GM12891 (cell line): ENCODE measurements at regions not wholly inside any gene's neighbourhood (a gene's known extent, or its start where the extent isn't known, plus 50 kb on each side); places are given as distances from the start of the nearest gene placed in this dataset.

Source experiments
- DNase-seq: peaks from one replicate; pipeline ENCODE4 v3.0.0; 2011; ENCODE audit warnings: low spot score; ENCODE audit not compliant: insufficient read length
- FAIRE-seq: peaks from 2 replicates; lab custom pipeline; 2011; peaks lifted over from hg19 to GRCh38; lab: Jason Lieb, UNC
- PAX5 ChIP-seq: IDR thresholded peaks from 2 replicates; pipeline ENCODE4 v1.6.1; 2011; ENCODE audit warnings: low read length, moderate library complexity, mild to moderate bottlenecking; ENCODE audit not compliant: insufficient read depth, severe bottlenecking
- POLR2A ChIP-seq: IDR thresholded peaks from 2 replicates; pipeline ENCODE4 v1.6.1; 2011; ENCODE audit warnings: low read depth, low read length, control low read depth
- POLR2AphosphoS5 ChIP-seq: IDR thresholded peaks from 2 replicates; pipeline ENCODE4 v1.6.1; 2011; ENCODE audit warnings: low read depth, low read length, control low read depth
- POU2F2 ChIP-seq: IDR thresholded peaks from 2 replicates; pipeline ENCODE4 v1.6.1; 2011; ENCODE audit warnings: low read depth, mild to moderate bottlenecking, control low read depth, low read length, moderate library complexity
- SPI1 ChIP-seq: IDR thresholded peaks from 2 replicates; pipeline ENCODE4 v1.6.1; 2011; ENCODE audit warnings: low read depth, low read length, control low read depth
- TAF1 ChIP-seq: IDR thresholded peaks from 2 replicates; pipeline ENCODE4 v1.6.1; 2011; ENCODE audit warnings: low read depth, low read length, control low read depth

GRCh38 chr18:10113121-10114022 is 199.6 kb downstream of the VAPA start:
- DNase-seq (no peak), FAIRE-seq (no peak)
- TF ChIP-seq TAF1 = no peak
- no peak for TF ChIP-seq POU2F2
- TF ChIP-seq SPI1 = no peak
- no peak for TF ChIP-seq POLR2A
- TF ChIP-seq PAX5 = no peak
- TF ChIP-seq POLR2AphosphoS5 = no peak

- TF ChIP-seq POLR2A (no peak), SPI1 (no peak), TAF1 (no peak), POU2F2 (no peak), POLR2AphosphoS5 (no peak), PAX5 (no peak)
- DNase-seq = no peak
- no peak for FAIRE-seq
Measured at GRCh38 chr18:10114717-10115463, 201.1 kb downstream of the VAPA start.

- DNase-seq (no peak), FAIRE-seq (no peak)
- TF ChIP-seq POLR2AphosphoS5 = no peak
- TF ChIP-seq PAX5 = no peak
- no peak for TF ChIP-seq POU2F2
- TF ChIP-seq SPI1 = no peak
- TF ChIP-seq TAF1 = no peak
- no peak for TF ChIP-seq POLR2A
Measured at GRCh38 chr18:10116574-10116973, 202.8 kb downstream of the VAPA start.

GRCh38 chr18:10119528-10119927 is 205.7 kb downstream of the VAPA start:
- FAIRE-seq (no peak), DNase-seq (no peak)
- TF ChIP-seq POU2F2 = no peak
- TF ChIP-seq POLR2AphosphoS5 = no peak
- no peak for TF ChIP-seq PAX5
- TF ChIP-seq TAF1 = no peak
- no peak for TF ChIP-seq POLR2A

GRCh38 chr18:10119991-10120390 is 206.2 kb downstream of the VAPA start:
- DNase-seq (no peak), FAIRE-seq (no peak)
- TF ChIP-seq POLR2AphosphoS5 (no peak), TAF1 (no peak), POLR2A (no peak), PAX5 (no peak), POU2F2 (no peak), SPI1 (no peak)

GRCh38 chr18:10120622-10121021 is 206.8 kb downstream of the VAPA start:
- FAIRE-seq = no peak
- TF ChIP-seq POU2F2 (no peak), SPI1 (no peak), POLR2AphosphoS5 (no peak), PAX5 (no peak), POLR2A (no peak), TAF1 (no peak)
- DNase-seq = no peak

GRCh38 chr18:10121028-10121427 is 207.2 kb downstream of the VAPA start:
- TF ChIP-seq TAF1 (no peak), PAX5 (no peak), POLR2AphosphoS5 (no peak), SPI1 (no peak)

GRCh38 chr18:10121786-10122515 is 208.1 kb downstream of the VAPA start:
- no peak for FAIRE-seq

More at GRCh38 chr18:10121028-10121427, 207.2 kb downstream of the VAPA start:
- DNase-seq = no peak
- no peak for FAIRE-seq

More at GRCh38 chr18:10121786-10122515, 208.1 kb downstream of the VAPA start:
- TF ChIP-seq SPI1 (no peak), POLR2A (no peak), TAF1 (no peak), POU2F2 (no peak), POLR2AphosphoS5 (no peak), PAX5 (no peak)
- no peak for DNase-seq
